GM18498 (cell line): ENCODE measurements at regions not wholly inside any gene's neighbourhood (a gene's known extent, or its start where the extent isn't known, plus 50 kb on each side); places are given as distances from the start of the nearest gene placed in this dataset.
"Not testable (repeated sequence)": the region's sequence is repeated elsewhere in the genome, so short reads cannot be mapped to it uniquely, and the experiment has no call there.

Source experiments
- ATAC-seq: cut with Tn5 transposase; IDR thresholded peaks from one replicate; pipeline ENCODE4 v1.9.1; 2021; ENCODE audit warnings: mild to moderate bottlenecking, moderate library complexity; ENCODE audit not compliant: unreplicated experiment

GRCh38 chr11:22041039-22041438, 151.8 kb upstream of the ANO5 start:
- no peak for ATAC-seq

DNA sequence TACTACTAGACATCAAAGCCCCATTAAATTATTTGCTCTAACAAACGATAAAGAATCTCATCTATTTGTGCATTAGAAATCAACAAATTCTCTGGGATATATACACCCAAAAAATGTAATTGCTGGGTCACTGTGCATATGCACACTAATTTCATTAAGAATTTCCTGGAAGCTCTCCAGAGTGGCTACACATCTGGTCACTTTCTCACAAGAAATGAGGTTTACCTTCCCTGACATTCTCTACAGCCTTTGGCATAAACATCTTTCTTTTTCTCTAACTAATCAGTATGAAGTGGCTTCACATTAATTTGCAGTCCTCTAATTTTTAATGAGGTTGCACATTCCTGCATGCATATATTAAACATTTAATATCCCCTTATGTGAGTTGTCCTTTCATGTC, 150.8 kb upstream of the ANO5 start:
- ATAC-seq, result no peak

GRCh38 chr11:22044126-22044525, 148.8 kb upstream of the ANO5 start:
- ATAC-seq, result no peak

- ATAC-seq, result no peak
These were observed 143.6 kb upstream of the ANO5 start for GRCh38 chr11:22049276-22049675.

DNA sequence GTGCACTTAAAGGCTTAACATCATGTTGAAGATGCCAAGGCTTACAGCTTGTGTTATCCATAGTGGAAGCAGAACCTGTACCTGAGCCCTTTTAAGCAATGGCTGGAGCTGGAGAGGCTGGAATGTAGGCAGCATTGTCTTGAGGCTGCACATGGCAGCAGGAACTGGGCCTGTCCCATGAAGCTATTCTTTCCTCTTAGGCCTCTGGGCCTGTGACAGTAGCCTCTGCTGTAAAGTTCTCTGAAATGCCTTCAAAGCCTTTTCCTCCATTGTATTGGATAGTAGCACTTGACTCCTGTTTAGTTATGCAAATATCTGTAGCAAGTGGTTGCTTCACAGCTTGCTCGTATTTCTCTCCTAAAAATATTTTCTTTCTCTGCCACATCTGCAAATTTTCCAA, 127.4 kb upstream of the ANO5 start:
- no peak for ATAC-seq

DNA sequence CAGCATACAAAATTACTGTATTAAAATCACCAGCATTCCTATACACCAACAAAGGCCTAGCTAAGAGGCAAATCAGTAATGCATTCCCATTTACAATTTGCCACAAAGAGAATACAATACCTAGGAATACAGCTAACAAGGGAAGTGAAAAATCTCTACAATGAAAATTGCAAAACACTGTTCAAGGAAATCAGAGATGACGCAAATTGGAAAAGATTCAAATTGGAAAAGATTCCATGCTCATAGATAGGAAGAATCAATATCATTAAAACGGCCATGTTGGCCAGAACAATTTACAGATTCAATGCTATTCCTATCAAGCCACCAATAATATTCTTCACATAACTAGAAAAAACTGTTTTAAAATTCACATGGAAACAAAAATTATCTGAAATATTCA, 123.0 kb upstream of the ANO5 start:
- ATAC-seq, result no peak

DNA sequence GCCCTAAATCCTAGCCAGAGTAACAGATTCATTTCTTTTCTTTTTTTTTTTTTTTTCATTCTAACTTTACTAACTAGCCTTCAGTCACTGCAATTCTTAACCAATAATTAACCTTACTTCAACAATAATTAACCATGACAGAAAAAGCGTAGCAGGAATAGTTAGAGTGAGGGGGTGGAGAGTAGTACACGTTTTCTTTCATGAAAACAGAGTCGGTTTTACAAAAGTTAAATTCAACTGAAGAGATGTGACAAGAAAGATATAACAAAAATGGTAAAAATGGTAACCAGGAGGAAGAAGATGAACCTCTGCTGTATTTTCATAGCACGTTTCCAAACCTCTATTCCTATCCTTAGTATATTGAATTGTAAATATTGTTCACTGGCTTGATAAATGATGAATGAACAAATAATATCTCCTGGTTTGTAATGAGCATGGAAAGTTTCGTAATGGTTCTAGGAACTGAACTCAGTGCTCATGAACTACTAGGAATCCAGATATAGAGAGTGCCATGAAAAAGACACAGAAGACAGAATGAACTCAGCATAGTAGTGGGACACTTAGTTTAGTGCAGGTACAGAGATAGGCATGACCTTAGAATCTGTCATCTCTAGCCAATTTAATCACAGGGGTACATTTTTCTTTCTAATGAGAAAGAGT, 116.5 kb upstream of the ANO5 start:
- no peak for ATAC-seq

DNA sequence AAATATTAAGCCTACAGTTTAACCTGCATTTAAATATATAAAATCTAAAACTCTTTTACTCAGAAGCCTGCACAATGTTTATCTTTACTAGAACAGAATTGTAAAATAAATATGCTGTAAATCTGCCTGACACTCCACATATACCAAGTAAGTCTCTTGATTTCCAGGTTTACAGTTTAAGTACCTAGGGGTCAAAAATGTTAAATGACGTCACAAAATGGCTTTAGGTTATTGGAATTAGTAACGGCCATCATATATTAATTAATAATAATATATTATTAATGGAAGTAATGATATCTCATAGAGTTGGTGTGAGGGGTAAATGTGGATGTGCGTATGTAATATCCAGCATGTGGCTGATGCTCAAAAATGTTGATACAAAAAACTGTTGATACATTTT, 114.8 kb upstream of the ANO5 start:
- no peak for ATAC-seq

DNA sequence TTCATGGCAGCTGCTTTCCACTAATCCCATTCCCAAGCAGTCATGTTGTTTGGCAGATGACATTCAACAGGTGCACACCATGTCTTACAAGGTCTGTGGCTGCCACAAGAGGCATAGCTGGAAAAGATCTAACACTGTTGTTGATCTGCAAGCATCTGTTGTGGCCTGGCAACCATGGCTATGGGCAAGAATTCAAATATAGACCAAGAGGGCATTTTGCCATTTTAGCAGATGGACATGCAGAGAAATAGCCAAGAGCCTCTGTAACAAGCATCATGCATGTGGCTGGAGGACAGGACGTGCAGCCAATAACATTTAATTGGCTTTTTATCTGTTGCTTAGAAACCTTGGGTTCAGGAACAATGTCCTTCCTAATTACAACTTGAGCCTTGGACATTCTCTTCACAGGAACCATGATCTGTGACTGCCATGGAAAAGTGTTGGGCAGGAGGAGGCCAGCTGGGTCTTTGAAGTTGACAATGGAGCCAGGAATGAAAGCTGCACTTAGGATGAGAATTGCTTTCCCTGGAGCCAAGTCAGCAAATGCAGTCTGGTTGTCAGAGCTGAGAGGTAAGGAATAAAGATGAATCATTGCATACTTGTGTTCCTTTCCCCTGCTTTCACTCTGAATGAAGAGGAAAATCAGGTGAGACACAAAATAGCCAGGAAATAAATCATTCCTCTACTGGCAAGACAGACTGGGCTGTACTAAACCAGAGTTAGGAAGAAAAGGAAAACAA, 113.6 kb upstream of the ANO5 start:
- ATAC-seq, result no peak

DNA sequence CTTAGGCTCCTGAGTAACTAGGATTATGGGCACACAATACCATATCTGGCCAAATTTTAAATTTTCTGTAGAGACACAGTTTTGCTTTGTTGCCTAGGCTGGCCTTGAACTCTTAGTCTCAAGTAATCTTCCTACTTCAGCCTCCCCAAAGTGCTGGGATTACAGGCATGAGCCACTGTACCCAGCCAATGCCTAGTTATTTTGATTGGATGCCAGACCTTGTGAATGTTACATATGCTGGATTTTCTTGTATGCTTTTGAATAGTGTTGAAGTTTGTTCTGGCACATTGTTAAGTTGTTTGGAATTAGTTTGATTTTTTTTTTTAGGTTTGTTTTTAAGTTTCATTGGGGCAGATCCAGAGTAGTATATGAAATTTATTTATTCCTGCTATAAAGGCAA, 110.7 kb upstream of the ANO5 start:
- no peak for ATAC-seq

DNA sequence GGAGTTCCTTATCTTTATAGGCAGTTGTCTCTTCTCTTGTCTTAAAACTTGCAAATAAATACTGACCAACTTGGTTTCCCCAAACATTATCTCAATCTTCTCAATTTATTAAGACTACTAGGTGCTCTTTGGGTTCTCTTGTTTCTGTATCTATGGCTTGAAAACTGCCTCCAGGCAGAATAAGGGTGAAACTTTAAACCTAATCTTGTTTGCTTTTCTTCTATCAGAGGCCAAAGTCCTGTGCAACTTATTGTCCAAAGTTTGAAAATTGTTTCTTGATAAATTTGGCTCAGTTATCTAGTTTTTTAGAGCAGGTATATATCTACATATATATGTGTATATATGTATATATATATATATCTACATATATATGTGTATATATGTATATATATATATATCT, 110.1 kb upstream of the ANO5 start:
- ATAC-seq, result no peak

- no peak for ATAC-seq
These were observed 108.8 kb upstream of the ANO5 start for GRCh38 chr11:22084056-22084455.

DNA sequence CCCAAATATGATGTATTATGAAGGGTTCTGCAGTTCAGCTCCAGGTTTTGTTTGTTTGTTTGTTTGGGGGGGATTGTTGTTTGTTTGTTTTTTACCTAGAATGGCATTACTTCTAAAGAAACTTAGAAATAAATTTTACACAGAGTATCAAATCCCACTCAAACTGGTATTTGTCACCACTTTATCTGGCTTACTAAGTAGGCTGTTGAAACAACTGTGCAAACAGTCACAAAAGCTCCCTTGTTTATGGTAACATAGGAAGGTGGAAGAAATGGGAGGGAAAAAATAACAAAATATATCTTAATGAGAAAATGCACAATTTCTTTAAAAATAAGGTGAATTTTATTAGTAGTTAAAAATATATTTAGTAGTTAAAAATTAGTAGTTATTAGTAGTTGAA, 108.3 kb upstream of the ANO5 start:
- ATAC-seq, result no peak

GRCh38 chr11:22089609-22090008, 103.3 kb upstream of the ANO5 start:
- no peak for ATAC-seq

GRCh38 chr11:22106566-22106965, 86.3 kb upstream of the ANO5 start:
- ATAC-seq, result no peak

GRCh38 chr11:22115470-22116029, 77.3 kb upstream of the ANO5 start:
- no peak for ATAC-seq

DNA sequence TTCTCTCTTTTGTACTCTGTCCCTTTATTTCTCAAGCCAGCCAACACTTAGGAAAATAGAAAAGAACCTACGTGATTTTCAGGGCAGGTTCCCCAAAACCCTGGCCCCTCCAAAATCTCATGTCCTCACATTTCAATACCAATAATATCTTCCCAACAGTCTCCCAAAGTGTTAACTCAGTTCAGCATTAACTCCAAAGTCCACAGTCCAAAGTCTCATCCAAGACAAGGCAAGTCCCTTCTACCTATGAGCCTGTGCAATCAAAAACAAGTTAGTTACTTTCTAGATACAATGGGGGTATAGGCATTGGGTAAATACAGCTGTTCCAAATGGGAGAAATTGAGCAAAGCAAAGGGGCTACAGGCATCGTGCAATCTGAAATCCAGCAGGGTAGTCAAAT, 64.9 kb upstream of the ANO5 start:
- not testable (repeated sequence) for ATAC-seq

GRCh38 chr11:22130462-22131053, 62.3 kb upstream of the ANO5 start:
- peak; percentile 68 for ATAC-seq

DNA sequence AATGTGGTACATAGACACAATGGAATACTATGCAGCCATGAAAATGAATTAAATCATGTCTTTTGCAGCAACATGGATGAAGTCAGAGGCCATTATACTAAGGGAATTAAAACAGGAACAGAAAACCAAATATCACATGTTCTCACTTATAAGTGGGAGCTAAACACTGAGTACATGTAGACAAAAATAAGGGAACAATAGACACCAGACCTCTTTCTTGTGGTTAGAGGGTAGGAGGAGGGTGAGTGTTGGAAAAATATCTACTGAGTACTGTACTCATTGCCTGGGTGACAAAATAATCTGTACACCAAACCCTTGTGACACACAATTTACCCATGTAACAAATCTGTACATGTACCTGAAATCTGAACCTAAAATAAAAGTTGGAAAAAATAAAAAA, 59.1 kb upstream of the ANO5 start:
- ATAC-seq, result no peak

GRCh38 chr11:22138264-22138663, 54.6 kb upstream of the ANO5 start:
- no peak for ATAC-seq
